ENCODE measurements at regions not wholly inside any gene's neighbourhood (a gene's known extent, or its start where the extent isn't known, plus 50 kb on each side); places are given as distances from the start of the nearest gene placed in this dataset.

- no peak for DNase-seq
These were observed 74.6 kb upstream of the TPK1 start for GRCh38 chr7:144910411-144910810.

GRCh38 chr7:144908943-144909556 lies 73.2 kb upstream of the TPK1 start:
- no peak for DNase-seq

GRCh38 chr7:144908324-144908723 lies 72.5 kb upstream of the TPK1 start:
- no peak for DNase-seq

- DNase-seq = no peak
These were observed 71.7 kb upstream of the TPK1 start for GRCh38 chr7:144907577-144907976.

GRCh38 chr7:144903201-144903600 lies 67.3 kb upstream of the TPK1 start:
- no peak for DNase-seq

- DNase-seq = no peak
These were observed 56.9 kb upstream of the TPK1 start for GRCh38 chr7:144892761-144893160.

Measured in midbrain (tissue), 1 donor.